Vagina (tissue), 2 donors: ENCODE measurements at regions not wholly inside any gene's neighbourhood (a gene's known extent, or its start where the extent isn't known, plus 50 kb on each side); places are given as distances from the start of the nearest gene placed in this dataset.

Source experiments
- POLR2A ChIP-seq, 2 donors: fragments of 450-650 bp; IDR thresholded peaks; one replicate each; pipeline ENCODE4 v1.6.1; 2017; ENCODE audit warnings: antibody characterized with exemption in 2 of 2, mild to moderate bottlenecking in 2 of 2, moderate library complexity in 2 of 2
- TF ChIP-seq, protein P1 (sequence below), 3 experiments: fragments of 450-650 bp in 2 of 3; fragments of 200-600 bp in 1 of 3; sonication (generic) in 1 of 3; IDR thresholded peaks; one replicate each; pipeline ENCODE4 v1.5.1; 2017 to 2019; ENCODE audit warnings: antibody characterized with exemption in 3 of 3, mild to moderate bottlenecking in 2 of 3, moderate library complexity in 2 of 3

- TF ChIP-seq, protein P1, sequence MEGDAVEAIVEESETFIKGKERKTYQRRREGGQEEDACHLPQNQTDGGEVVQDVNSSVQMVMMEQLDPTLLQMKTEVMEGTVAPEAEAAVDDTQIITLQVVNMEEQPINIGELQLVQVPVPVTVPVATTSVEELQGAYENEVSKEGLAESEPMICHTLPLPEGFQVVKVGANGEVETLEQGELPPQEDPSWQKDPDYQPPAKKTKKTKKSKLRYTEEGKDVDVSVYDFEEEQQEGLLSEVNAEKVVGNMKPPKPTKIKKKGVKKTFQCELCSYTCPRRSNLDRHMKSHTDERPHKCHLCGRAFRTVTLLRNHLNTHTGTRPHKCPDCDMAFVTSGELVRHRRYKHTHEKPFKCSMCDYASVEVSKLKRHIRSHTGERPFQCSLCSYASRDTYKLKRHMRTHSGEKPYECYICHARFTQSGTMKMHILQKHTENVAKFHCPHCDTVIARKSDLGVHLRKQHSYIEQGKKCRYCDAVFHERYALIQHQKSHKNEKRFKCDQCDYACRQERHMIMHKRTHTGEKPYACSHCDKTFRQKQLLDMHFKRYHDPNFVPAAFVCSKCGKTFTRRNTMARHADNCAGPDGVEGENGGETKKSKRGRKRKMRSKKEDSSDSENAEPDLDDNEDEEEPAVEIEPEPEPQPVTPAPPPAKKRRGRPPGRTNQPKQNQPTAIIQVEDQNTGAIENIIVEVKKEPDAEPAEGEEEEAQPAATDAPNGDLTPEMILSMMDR (IDR thresholded peaks at IDR 0.05), result no peak
- no peak for TF ChIP-seq POLR2A (IDR thresholded peaks at IDR 0.05)
Observed at GRCh38 chr1:217078959-217079358, 355.7 kb upstream of the ESRRG start.
